NCI-H82 (cell line): ENCODE measurements at regions not wholly inside any gene's neighbourhood (a gene's known extent, or its start where the extent isn't known, plus 50 kb on each side); places are given as distances from the start of the nearest gene placed in this dataset.

Experiments
- DNase-seq: peaks from one replicate; lab custom pipeline; 2025; lab: John Stamatoyannopoulos, UW

DNA sequence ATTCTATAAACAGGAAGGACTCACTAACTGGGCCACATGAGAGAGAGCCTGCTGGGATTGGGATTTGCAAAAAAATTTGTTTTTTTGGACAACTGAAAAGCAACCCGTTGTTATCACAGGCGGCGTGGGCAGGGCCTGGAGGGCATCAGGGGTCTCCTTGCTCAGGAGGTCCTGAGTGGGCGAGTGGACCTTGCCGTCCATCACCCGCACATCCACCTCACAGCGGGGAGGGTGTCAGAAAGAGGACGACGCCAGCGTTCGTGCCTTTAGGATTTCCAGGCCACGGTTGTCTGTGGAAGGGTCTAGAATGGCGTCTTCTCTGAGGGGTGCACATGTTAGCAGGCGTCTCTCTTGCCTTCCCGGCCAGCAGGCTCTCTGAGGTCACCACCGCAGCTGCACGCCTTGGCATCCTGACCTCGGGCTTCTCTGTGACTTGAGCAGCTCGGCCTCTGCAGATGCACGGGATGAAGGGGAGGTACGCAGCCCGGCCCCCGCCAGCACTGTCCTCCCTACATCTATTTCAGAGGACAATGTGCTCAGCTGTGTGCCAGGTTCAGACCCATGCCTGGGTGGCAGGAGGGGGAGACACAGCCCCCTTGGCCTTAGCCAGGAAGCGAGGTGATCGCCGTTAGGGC, 749.5 kb downstream of the BRD1 start:
- no peak for DNase-seq

DNA sequence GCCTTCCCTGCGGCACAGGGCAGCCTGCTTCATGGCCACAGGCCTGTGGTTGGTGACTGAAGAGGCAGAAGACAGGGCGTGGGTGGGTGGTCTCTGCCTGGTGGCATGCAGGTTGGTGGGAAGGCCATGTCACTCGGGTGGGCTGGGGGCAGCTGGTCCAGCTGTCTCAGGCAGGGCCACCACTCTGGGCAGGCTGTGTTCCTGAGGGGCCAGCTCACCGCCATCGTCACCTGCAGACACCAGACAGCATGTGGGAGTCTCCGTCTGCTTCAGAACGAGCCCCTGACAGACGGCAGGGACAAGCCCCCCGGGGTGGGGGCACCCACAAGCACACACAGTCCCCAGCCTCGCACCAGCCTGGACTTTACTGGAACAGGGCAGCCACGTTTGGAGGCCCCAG, 750.1 kb downstream of the BRD1 start:
- no peak for DNase-seq

DNA sequence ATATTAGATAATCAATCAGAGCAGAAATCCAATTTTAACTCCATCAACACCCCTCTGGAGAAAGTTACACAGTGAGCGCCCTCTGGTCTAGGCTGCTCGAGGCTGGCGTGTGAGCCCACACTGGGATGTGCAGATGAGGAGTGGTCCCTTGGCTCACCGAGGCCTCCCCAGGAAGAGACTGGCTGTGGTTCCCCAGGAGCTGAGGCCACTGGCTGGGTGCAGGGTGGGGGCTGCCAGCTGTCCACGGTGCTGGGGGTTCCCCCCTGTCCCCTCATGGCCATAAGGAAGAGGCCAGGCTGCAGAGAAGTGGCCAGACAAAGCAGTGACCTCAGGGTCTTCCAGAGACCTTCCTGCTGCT, 750.7 kb downstream of the BRD1 start:
- no peak for DNase-seq

DNA sequence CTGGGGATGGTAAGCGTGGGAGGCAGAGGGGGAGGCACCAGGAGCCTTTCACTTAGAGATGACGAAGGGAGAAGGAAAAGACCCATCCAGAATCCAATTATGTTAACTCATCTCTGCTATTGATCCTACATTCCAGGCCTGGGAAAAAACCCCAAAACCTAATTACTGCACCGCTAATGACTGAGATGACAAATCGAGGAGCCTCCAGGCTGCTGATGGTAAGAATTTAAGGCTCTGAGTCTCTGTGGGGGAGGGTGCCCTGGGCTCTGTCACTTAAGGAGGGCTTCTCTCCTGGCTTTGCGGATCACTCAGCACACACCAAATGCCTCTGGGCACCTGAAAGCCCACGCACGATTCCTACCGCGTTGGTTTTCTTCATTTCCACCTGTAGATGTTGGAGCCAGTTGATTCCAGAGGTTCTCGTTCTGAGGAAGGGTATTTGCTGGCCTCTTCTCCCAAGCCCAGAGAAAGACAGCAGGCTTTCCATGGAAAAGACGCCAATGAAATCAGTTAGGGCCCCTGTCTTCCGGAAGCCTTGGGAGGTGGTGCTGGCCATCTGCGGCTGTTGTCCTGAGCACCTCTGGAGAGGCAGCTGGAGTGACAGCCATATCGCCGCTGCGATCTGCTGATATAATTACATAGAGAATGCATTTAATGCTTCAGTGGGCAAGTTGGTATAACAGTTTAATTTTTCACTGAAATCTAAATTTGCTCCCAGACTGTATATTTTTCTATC, 751.2 kb downstream of the BRD1 start:
- DNase-seq: no peak

DNA sequence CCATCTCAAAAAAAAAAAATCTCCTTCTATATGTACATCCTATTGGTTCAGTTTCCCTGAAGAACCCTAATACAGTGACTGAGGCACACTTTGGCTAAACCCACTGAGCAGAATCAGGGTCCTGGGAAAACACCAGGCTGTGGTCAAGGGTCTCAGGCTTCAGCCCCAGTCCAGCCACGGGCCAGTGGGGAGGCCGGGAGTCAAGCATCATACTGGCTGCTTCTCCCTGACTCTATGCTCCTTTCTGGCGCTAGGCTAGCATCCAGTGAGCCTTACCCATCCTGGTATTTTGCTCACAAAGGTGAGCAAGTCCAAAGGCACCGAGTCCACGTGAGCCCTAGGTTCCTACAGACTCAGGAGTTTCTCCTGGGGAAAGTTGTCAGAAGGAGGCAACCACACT, 752.5 kb downstream of the BRD1 start:
- DNase-seq: no peak

DNA sequence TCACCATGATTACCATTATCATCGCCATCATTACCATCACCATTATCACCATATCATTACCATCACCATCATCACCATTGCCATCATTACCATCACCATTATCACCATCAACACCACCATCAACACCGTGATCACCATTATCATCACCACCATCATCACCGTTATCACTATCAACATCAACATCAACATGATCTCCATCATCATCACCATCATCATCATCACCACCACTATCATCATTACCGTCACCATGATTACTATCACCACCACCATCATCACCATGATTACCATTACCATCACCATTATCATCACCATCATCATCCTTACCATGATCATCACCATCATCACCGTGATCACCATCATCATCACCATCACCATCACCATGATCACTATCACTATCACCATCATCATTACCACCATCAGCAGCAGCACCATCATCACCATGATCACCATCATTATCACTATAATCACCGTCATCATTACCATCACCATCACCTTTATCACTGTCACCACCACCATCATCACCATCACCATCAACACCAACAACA, 753.7 kb downstream of the BRD1 start:
- DNase-seq: no peak

DNA sequence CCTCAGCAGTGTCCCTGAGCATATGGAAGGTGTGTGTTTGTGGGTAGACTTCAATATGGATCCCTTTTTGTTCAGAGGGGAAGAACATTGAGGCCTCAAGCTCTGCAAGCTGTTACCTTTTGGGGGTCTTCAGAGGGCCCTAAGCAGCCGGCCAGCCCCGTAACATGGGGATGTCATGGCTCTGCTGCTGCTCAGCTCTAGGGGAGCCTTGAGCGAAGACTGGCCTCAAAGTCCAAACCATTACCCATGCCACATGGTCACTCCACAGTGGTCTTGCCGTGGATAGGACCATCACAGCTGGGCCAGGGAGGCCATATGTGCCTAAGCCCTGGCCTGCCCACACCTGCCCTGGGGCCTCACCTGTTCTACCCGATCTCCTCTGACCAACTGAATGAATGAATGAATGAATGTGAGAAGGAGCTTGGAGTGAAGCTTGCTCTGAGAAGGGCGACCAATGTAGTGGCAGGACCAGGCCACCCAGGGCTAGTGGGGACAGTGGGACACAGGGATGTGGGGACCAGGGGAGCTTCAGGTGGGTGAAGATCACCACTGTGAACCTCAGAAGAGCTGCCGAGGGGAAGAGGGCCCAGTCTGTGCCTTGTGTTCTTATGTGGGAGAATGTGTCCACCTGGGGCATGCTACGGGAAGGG, 754.6 kb downstream of the BRD1 start:
- no peak for DNase-seq

DNA sequence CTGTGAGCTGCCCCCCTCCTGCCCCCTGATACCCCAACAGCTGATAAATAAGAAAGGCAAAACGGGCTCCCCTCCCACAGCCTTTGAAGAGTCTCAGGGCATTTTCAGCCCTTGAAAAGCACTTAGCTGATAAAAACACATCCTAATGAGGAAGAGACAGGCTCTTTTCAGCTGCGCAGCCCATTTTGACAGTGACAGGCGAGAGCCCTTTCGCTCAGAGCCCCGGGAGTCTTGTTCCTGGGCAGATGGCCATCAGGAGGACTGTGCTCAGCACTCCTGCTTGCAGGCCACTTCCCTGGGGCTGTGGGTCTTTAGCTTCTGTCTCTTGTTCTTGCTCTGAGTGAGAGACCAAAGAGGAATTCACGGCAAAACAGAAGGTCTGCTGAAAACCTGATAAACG, 757.2 kb downstream of the BRD1 start:
- no peak for DNase-seq

DNA sequence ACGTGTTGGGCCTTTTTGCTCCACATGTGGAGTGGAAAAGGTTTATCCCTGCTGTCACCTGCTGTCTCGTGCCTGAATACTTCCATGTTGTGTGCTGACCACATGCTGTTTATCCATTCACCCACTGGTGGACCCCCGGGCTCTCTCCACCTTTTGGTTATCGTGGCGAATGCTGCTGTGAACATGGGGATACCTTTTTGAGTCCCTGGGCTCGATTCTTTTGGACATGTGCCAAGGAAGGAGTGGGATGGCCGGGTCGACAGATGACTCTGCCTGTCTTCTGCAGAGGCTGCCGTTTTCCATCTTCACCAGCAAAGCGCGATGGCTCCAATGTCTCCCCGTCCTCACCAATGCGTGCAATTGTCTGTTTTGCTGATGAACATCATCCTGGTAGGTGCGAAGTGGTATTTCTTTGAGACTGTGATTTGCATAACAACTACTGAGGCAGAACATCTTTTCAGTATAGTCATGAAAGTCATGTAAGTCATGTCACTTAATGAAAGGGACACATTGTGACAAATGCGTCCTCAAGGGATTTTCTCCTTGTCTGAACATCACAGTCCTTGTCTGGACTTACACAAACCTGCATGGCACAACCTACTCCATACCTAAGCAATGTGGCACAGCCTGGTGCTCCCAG, 758.7 kb downstream of the BRD1 start:
- DNase-seq: no peak

DNA sequence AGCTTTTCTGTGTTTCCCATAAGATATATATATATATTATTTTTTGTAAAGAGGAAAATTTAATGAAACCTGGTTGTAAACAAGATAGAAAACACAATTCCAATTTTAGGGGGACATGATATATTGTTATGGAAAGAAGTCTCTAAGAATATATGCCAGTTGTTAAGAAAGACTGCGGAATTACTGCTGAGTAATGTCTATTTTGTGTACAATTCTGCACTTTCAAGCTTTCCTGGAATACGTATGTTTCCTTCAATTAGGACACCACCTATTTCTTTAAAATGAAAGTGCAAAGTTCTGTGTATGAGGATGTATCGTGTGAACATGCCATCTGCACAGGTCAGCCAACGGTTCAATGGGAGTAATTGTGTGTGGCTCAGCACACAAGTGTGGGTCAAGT, 760.2 kb downstream of the BRD1 start:
- no peak for DNase-seq

DNA sequence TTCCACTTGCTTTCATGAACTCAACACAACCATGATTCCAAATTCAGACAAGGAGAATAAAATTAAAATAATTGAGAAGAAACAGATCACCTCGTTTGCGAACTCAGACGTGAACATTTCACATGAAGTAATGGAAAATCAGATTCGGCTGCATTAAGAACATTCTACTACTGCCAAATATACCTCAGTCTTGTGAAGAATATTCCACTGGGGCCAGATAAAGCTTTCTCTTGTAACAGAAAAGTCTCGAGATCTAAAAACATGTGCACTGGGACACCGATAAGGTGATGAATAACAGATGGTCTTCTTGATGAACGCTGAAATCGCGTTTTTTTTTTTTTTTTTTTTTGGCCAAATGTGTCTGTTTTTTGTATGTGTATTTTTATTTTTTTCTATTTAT, 761.1 kb downstream of the BRD1 start:
- DNase-seq: no peak

DNA sequence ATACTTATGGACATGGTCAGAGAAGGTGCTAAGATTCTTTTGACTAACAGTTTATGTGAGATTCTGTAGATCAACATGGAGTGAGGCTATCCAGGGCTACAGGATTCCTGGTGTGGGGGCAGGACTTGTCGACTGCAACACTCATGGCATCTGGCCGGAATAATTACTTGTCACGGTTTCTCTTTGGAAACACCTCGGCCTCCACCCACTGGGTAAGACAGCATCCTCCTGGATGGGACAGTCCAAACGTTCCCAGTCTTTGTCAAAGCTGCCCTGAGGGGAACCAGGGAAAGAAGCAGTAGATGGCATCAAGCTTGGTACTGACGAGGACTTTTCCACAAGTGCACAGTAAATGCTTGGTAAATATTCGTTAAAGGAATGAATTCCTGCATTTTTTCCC, 762.8 kb downstream of the BRD1 start:
- DNase-seq: no peak

DNA sequence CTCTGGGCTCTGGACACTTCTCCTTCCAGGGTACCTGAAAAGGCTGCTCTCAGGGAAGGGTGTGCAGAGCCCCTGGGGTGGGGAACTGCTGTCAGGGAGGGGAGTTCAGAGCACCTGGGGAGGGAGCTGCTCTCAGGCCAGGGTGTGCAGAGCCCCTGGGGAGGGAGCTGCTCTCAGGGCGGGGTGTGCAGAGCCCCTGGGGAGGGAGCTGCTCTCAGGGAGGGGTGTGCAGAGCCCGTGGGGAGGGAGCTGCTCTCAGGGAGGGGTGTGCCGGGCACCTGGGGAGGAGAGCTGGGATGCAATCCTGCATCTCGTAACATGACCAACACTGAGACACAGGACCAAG, 764.2 kb downstream of the BRD1 start:
- DNase-seq: no peak

DNA sequence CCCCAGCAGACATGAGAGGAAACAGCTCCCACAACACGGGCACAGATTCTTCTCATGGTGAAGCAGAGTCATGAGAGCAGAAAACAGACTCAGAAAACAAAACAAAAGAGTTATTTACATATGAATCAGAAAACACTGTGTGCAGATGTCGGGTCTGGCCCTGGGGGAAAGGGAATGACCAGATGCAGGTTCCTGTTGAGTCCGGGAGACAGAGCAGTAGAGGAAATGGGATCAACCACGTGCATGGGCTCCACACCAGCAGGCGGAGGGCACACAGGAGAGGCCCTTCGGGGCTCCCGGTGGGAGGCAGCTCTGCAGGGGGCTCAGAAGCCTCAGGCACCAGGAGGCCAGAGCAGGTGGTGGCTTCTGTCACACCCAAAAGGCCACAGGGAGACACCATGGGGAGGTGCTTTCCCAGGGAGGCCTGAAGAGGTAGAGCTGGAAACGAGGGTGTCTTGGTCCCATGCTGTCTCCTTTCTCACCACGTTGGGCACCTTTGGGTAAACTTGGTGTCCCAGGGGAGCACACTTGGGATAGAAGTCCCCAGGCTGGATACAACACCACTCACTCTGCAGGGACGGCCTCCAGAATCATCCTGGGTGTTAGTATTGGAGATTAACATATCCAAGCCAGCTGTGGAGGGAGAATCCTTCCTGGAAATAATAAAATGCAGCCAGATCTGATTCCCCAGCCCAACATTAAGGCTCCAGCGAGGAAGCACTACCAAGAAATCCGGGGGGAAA, 764.7 kb downstream of the BRD1 start:
- no peak for DNase-seq

DNA sequence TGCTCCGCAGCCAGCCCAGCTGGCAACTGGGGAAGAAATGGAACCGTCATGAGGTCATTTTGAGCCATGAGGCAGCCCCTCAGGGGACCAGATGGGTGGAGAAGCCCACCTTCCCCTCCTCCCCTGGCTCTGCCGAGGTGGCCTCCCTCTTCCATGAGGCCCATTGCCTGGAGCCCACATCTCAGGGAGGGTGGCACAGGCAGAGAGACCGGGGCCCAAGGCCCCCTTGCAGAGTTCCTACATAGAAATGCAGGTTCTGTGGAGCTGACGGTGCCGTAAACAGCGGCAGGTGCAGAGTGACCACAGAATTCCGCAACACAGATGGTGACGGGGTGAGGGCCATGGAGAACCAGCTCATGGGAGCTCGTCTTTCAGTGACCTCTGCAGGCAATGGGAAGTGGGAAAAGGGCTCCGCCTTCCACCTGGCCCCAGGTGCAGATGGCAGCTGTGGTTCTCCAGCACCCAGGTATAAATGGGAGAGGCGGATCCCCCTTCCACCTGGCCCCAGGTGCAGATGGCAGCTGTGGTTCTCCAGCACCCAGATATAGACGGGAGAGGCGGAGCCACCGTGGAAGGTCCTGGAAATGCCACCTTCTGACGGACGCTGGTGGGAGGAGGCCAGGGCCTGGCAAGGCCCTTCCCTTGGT, 765.4 kb downstream of the BRD1 start:
- DNase-seq: no peak

DNA sequence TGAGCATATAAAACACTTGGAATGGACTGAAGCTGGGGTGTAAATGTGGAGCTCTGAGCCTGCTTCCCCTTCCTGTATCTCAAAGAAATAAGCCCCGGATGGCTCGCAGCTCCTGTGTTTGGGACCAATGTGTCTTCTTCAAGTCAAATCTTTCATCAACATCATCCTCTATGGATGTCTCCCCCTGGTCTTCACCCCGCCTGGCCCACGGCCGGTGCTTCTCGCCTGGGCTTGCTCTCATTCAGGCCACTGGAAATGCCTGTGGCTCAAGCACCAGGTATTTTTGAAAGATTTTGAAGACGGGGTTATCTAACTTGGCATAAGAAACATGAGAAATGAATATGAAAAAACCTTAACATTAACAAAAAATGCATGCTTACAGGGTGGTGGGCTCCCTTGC, 769.8 kb downstream of the BRD1 start:
- no peak for DNase-seq

DNA sequence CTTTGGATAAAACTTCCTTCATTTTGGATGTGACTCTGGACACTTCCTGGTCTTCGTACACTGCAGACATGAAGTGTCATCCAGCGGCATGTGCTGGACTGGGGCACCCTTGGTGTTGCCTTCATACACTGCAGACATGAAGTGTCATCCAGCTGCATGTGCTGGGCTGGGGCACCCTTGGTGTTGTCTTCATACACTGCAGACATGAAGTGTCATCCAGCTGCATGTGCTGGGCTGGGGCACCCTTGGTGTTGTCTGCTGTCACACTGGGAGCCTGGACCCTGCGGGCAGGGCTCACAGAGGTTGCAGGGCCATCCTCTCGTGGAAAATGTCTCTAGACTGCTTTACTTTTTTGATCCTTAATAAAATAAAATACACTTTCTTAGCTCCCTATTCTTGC, 771.4 kb downstream of the BRD1 start:
- no peak for DNase-seq

DNA sequence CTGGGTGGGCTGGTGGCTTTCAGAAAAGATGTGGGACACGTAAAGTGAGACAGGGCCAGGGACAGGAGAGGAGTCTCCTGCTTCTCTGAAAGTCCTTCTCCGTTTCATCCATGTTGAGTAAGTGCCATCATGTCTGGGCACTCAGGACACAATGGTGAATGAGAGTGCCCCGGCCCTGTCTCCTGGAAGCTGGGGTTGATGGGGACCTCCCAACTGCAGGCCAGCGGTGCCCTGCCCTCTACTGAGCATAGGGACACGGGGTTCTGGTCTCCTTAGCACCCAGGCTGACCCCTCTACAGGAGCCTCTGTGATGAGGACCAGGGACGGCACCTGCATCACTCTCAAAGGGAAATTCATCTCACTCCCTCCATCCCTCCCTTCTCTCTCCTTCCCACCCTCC, 772.3 kb downstream of the BRD1 start:
- no peak for DNase-seq

DNA sequence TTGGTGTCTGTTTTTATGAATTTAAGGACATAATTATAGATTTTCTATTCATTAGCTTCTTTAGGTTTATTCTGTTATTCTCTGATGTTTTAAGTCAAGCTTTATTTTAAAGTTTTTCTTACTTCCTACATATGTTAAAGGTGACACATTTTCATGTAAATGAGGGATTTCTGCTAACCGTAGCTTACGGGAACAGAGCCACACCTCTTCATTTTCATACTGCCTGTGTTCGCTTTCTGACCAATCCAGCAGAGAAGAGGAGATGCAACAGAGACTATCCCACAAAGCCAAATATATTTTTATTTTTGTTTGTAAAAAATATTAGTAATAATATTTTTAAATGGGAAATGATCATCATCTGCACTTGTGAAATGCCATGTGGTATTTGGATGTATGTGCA, 774.1 kb downstream of the BRD1 start:
- DNase-seq: no peak

DNA sequence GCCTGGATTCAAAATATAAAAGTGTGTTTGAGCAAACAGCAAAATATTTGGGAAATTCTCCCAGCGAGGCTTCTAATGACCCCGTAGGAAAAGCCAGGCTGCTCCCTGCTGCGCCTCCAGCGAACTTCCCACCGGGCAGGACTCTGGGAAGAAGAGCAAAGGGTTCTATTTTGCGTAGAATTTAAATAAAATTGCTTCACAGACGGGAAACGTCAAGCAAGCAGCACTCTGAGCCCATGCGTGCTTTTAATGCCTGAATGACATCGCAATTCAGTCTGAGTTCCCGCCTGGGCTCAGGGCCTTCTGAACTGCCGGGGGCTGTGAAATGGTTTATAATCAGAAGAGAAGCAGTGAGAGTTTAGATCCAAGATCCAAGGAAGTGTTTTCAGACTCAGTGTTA, 775.1 kb downstream of the BRD1 start:
- DNase-seq: no peak

DNA sequence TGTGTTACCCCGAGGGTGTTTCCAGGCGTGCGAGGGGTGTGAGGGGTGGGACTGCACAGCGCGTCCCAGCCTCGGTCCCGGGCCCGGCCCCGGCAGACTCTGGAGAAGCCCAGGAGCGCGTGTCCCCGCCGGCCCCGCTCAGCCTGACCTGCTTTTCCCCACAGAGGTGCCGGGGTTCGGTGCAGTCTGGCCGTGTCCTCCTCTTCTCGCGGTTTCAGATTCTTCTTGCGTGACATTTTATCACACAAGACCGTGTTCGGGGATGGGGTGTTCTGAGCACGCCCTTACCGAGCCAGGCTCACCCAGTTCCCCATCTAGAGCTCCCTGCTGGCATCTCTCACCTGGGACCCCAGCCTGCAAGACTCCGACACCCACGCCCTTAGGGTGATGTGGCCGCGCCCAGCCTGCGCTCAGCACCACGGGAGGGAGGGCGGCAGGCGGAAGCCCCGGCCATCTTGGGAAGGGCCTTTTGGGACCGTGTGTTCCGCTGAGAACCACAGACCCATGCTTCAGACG, 775.6 kb downstream of the BRD1 start:
- DNase-seq: no peak
